Vagina (tissue), 2 donors: ENCODE measurements at regions not wholly inside any gene's neighbourhood (a gene's known extent, or its start where the extent isn't known, plus 50 kb on each side); places are given as distances from the start of the nearest gene placed in this dataset.

Experiments
- CTCF ChIP-seq, 3 experiments: fragments of 450-650 bp in 2 of 3; fragments of 200-600 bp in 1 of 3; sonication (generic) in 1 of 3; IDR thresholded peaks; one replicate each; pipeline ENCODE4 v1.5.1; 2017 to 2019; ENCODE audit warnings: antibody characterized with exemption in 3 of 3, mild to moderate bottlenecking in 2 of 3, moderate library complexity in 2 of 3
- POLR2A ChIP-seq, 2 donors: fragments of 450-650 bp; IDR thresholded peaks; one replicate each; pipeline ENCODE4 v1.6.1; 2017; ENCODE audit warnings: antibody characterized with exemption in 2 of 2, mild to moderate bottlenecking in 2 of 2, moderate library complexity in 2 of 2
- POLR2AphosphoS5 ChIP-seq, 2 donors: sonication (generic); formaldehyde crosslinking; IDR thresholded peaks; one replicate each; pipeline ENCODE4 v1.9.0; 2017; ENCODE audit warnings: antibody characterized with exemption in 2 of 2, mild to moderate bottlenecking in 2 of 2, low read depth in 1 of 2; ENCODE audit not compliant: insufficient read depth in 1 of 2

DNA sequence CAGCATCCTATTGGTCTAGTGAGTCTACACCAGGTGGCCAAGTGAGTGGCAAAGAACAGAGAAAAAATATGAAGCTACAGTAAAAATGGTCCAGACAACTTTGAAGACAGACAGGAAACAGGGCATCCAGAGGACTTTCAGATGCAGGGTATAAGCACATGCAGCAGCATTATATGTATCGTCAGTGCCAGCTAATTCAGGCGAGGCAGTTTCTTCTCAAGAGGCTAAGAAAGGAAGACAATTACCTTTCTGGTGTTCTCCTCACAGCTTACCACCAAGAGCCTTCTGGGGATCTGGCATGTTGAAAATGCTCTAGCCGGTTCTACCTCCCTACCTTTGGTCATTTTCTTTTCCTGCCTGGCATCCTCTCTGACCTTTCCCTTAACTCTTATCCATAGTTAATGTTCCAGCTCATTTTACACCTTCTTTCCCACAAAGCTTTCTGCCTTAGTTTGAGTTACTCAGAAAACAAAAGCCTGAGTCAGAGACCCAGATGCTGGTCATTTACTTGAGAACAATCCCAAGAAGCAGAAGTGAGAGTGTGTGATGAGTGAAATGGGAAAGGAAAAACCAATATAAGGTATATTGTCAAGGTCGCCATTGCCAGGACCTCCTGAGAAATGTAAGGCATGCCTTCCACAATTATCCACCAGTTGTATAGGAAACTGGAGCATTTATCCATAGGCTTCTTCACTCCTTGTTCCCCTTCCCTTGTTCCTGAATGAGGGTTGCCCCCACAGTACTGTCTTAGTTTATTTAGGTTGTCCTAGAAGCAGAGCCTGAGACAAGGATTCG lies 444.1 kb downstream of the PLPP3 start:
- no peak for TF ChIP-seq CTCF (IDR thresholded peaks at IDR 0.05)
- no peak for TF ChIP-seq POLR2AphosphoS5 (IDR thresholded peaks at IDR 0.05; ENCODE audit: insufficient read depth in 1 of 2, low read depth in 1 of 2)
- TF ChIP-seq POLR2A (IDR thresholded peaks at IDR 0.05): no peak
